ENCODE measurements at regions not wholly inside any gene's neighbourhood (a gene's known extent, or its start where the extent isn't known, plus 50 kb on each side); places are given as distances from the start of the nearest gene placed in this dataset.

GRCh38 chr6:126944512-126944911 lies 174.0 kb upstream of the RSPO3 start:
- CTCF ChIA-PET, result interaction anchor here (0.7 kb wide), 1 partner anchor 63 kb away, joined by 3 read pairs; no protein-coding TSS in a partner anchor
- H3K4me2 ChIP-seq (ENCODE audit: low read depth, low read length), result no peak overlapping the region
- dilution Hi-C loops (cut with HindIII; ENCODE audit: low sequenced_read_pairs, unreplicated experiment), result no loop called here

More at GRCh38 chr6:126944512-126944911, 174.0 kb upstream of the RSPO3 start:
- H4K5ac ChIP-seq (ENCODE audit: low read depth, low read length), result no peak overlapping the region
- H3K56ac ChIP-seq (ENCODE audit: extremely low read depth, insufficient read depth, low read length), result no peak overlapping the region
- no peak for TF ChIP-seq RCOR1 (IDR thresholded peaks at IDR 0.05; ENCODE audit: insufficient replicate concordance, low read length)
- TF ChIP-seq MAFK (IDR thresholded peaks at IDR 0.05; ENCODE audit: low read depth, low read length), result no peak
- TF ChIP-seq CEBPB (IDR thresholded peaks at IDR 0.05; ENCODE audit: low read depth, low read length), result no peak
- no peak for TF ChIP-seq NFE2L2 (IDR thresholded peaks at IDR 0.05; ENCODE audit: low read depth, low read length)
- no peak for TF ChIP-seq ELK1 (IDR thresholded peaks at IDR 0.05; ENCODE audit: borderline replicate concordance, low read depth, low read length)
- TF ChIP-seq SMC3 (IDR thresholded peaks at IDR 0.05; ENCODE audit: low read depth, low read length), result no peak
- no peak for TF ChIP-seq RFX5 (IDR thresholded peaks at IDR 0.05; ENCODE audit: low read depth, low read length)
- TF ChIP-seq BHLHE40 (IDR thresholded peaks at IDR 0.05; ENCODE audit: low read depth, low read length), result no peak
- TF ChIP-seq CHD1 (IDR thresholded peaks at IDR 0.05; ENCODE audit: low read depth, low read length), result no peak
- no peak for TF ChIP-seq RAD21 (IDR thresholded peaks at IDR 0.05; ENCODE audit: low read length)
- TF ChIP-seq, protein P1, sequence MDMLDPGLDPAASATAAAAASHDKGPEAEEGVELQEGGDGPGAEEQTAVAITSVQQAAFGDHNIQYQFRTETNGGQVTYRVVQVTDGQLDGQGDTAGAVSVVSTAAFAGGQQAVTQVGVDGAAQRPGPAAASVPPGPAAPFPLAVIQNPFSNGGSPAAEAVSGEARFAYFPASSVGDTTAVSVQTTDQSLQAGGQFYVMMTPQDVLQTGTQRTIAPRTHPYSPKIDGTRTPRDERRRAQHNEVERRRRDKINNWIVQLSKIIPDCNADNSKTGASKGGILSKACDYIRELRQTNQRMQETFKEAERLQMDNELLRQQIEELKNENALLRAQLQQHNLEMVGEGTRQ (IDR thresholded peaks at IDR 0.05; ENCODE audit: low read depth, low read length), result no peak
- no peak for TF ChIP-seq MAZ (IDR thresholded peaks at IDR 0.05; ENCODE audit: borderline replicate concordance, low read depth, low read length)
- DNase-seq (no peak), ATAC-seq (ENCODE audit: low read depth) (no peak)
- H3K9me1 ChIP-seq (ENCODE audit: insufficient read depth, low read length), result no peaks in the 10 kb centered on the region
- no peak overlapping the region for H3K23ac ChIP-seq (ENCODE audit: low read depth, low read length)
- H2AK5ac ChIP-seq (ENCODE audit: low read depth, low read length), result no peak overlapping the region
- no peaks in the 10 kb centered on the region for H3K27me3 ChIP-seq (ENCODE audit: control insufficient read depth, insufficient read depth, low read length)
- no peak overlapping the region for H2BK5ac ChIP-seq (ENCODE audit: low read depth, low read length, poor library complexity, severe bottlenecking)
- no peak overlapping the region for H3K4ac ChIP-seq (ENCODE audit: low read depth, low read length)
- no peak overlapping the region for H3K14ac ChIP-seq (replicated peaks; ENCODE audit: low read depth, low read length)
- intact Hi-C loops (cut with micrococcal nuclease), result no loop called here
- no peaks in the 10 kb centered on the region for H3K36me3 ChIP-seq (ENCODE audit: control insufficient read depth, insufficient read depth, low read length)
- H3K18ac ChIP-seq (ENCODE audit: low read depth, low read length), result no peak overlapping the region
- peaks cover 2% of the 10 kb centered on the region; the same call in 1 of the 2 replicates for H3K4me1 ChIP-seq (ENCODE audit: control insufficient read depth, insufficient read depth, low read length)
- H3K9me3 ChIP-seq (ENCODE audit: control insufficient read depth, insufficient read depth, low read length), result no peaks in the 10 kb centered on the region
- H3K4me3 ChIP-seq (ENCODE audit: insufficient read depth, low read depth, low read length), result no peak overlapping the region
- no peak overlapping the region for H2BK120ac ChIP-seq (ENCODE audit: low read depth, low read length)
- H3K9ac ChIP-seq (ENCODE audit: low read depth, low read length), result no peak overlapping the region
- no peak overlapping the region for H3K27ac ChIP-seq (ENCODE audit: insufficient read depth, low read length)
- POLR2A ChIA-PET (ENCODE audit: unreplicated experiment), result no interaction called here
- BruUV-seq (replicated peaks), result no TSS peak
- H4K91ac ChIP-seq (ENCODE audit: insufficient read depth, low read depth, low read length), result no peak overlapping the region
- H2AFZ ChIP-seq (replicated peaks; ENCODE audit: low read length, poor library complexity), result no peak overlapping the region
- H3K79me1 ChIP-seq (ENCODE audit: low read depth in 1 of 2, low read length in 2 of 2), result no peaks in the 10 kb centered on the region
- in situ Hi-C loops (cut with MboI; ENCODE audit: low sequenced_read_pairs), result no loop called here
- no CpG with 5 or more reads among the region's 5 CpGs for WGBS, 2 experiments (ENCODE audit: extremely low coverage in 2 of 2, insufficient read length in 1 of 2)
- H4K8ac ChIP-seq (ENCODE audit: low read depth in 2 of 2, low read length in 2 of 2), result no peak overlapping the region
- no peak overlapping the region for H2AK9ac ChIP-seq (replicated peaks; ENCODE audit: low read depth, low read length, poor library complexity)
- no peak overlapping the region for H2BK15ac ChIP-seq (ENCODE audit: low read depth, low read length)
- no peak overlapping the region for H2BK20ac ChIP-seq (ENCODE audit: low read depth, low read length)
- no peaks in the 10 kb centered on the region for H4K20me1 ChIP-seq (ENCODE audit: insufficient read depth, low read length)
